ENCODE measurements at regions not wholly inside any gene's neighbourhood (a gene's known extent, or its start where the extent isn't known, plus 50 kb on each side); places are given as distances from the start of the nearest gene placed in this dataset.

GRCh38 chr17:12341328-12341727 is 320.7 kb downstream of the MAP2K4 start:
- Histone ChIP-seq H3K27ac (replicated peaks) (no peak overlapping the region), H3K27me3 (ENCODE audit: low read depth) (no peaks in the 10 kb centered on the region), H3K4me1 (no peaks in the 10 kb centered on the region), H3K9me3 (replicated peaks) (no peaks in the 10 kb centered on the region), H3K36me3 (no peaks in the 10 kb centered on the region), H3K4me3 (no peak overlapping the region)
- TF ChIP-seq CTCF (IDR thresholded peaks at IDR 0.05; ENCODE audit: borderline replicate concordance), result no peak
- DNase-seq, result no peak
- intact Hi-C loops (cut with micrococcal nuclease), result no loop called here

GRCh38 chr17:12342161-12342560 is 321.5 kb downstream of the MAP2K4 start:
- H3K9me3 ChIP-seq (replicated peaks), result no peaks in the 10 kb centered on the region
- intact Hi-C loops (cut with micrococcal nuclease), result no loop called here
- no peak for DNase-seq
- H3K36me3 ChIP-seq, result no peaks in the 10 kb centered on the region
- no peaks in the 10 kb centered on the region for H3K4me1 ChIP-seq
- no peak overlapping the region for H3K27ac ChIP-seq (replicated peaks)
- no peak overlapping the region for H3K4me3 ChIP-seq
- H3K27me3 ChIP-seq (ENCODE audit: low read depth), result no peaks in the 10 kb centered on the region
- no peak for TF ChIP-seq CTCF (IDR thresholded peaks at IDR 0.05; ENCODE audit: borderline replicate concordance)

GRCh38 chr17:12342609-12343435 is 322.1 kb downstream of the MAP2K4 start:
- Histone ChIP-seq H3K4me1 (no peaks in the 10 kb centered on the region), H3K27ac (replicated peaks) (no peak overlapping the region), H3K4me3 (no peak overlapping the region), H3K9me3 (replicated peaks) (no peaks in the 10 kb centered on the region), H3K27me3 (ENCODE audit: low read depth) (no peaks in the 10 kb centered on the region), H3K36me3 (no peaks in the 10 kb centered on the region)
- intact Hi-C loops (cut with micrococcal nuclease), result no loop called here
- no peak for DNase-seq
- TF ChIP-seq CTCF (IDR thresholded peaks at IDR 0.05; ENCODE audit: borderline replicate concordance), result peak; percentile 32

DNA sequence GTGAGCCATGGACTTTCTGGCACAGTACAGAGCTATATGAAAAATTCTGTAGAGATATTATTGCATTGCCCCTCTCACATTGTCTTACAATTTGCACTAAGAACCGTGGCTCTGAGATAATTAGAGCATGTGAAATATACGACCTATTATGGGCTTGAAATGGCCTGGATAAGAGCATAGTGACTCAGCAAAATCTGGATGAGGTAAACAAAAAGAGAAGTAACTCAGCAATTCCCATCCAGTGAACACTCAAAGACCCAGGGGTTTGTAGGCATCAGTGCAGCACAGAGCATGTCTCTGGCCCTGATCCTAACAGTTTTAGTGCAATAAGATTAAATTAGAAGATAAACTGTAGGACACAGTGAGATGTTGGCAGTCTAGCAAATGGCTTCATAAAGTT is 317.2 kb upstream of the MYOCD start:
- Histone ChIP-seq H3K27me3 (ENCODE audit: low read depth) (no peaks in the 10 kb centered on the region), H3K9me3 (replicated peaks) (no peaks in the 10 kb centered on the region), H3K27ac (replicated peaks) (no peak overlapping the region), H3K36me3 (no peaks in the 10 kb centered on the region), H3K4me3 (no peak overlapping the region), H3K4me1 (no peaks in the 10 kb centered on the region)
- no peak for TF ChIP-seq CTCF (IDR thresholded peaks at IDR 0.05; ENCODE audit: borderline replicate concordance)
- intact Hi-C loops (cut with micrococcal nuclease), result no loop called here
- DNase-seq, result no peak

GRCh38 chr17:12349297-12349696 is 316.4 kb upstream of the MYOCD start:
- H3K36me3 ChIP-seq, result no peaks in the 10 kb centered on the region
- H3K4me1 ChIP-seq, result no peaks in the 10 kb centered on the region
- H3K9me3 ChIP-seq (replicated peaks), result no peaks in the 10 kb centered on the region
- H3K27me3 ChIP-seq (ENCODE audit: low read depth), result no peaks in the 10 kb centered on the region
- no peak for TF ChIP-seq CTCF (IDR thresholded peaks at IDR 0.05; ENCODE audit: borderline replicate concordance)
- no peak overlapping the region for H3K27ac ChIP-seq (replicated peaks)
- intact Hi-C loops (cut with micrococcal nuclease), result no loop called here
- no peak overlapping the region for H3K4me3 ChIP-seq
- no peak for DNase-seq

All from left ventricle myocardium inferior (tissue), 1 donor.